NCI-H2227 (cell line): ENCODE measurements at regions not wholly inside any gene's neighbourhood (a gene's known extent, or its start where the extent isn't known, plus 50 kb on each side); places are given as distances from the start of the nearest gene placed in this dataset.
A peak's percentile ranks its signal among the peaks of the same experiment; 100 is the strongest.
"Not testable (repeated sequence)": the region's sequence is repeated elsewhere in the genome, so short reads cannot be mapped to it uniquely, and the experiment has no call there.

Source experiments
- DNase-seq: peaks from one replicate; lab custom pipeline; 2025; ENCODE audit not compliant: unreplicated experiment; lab: John Stamatoyannopoulos, UW

DNA sequence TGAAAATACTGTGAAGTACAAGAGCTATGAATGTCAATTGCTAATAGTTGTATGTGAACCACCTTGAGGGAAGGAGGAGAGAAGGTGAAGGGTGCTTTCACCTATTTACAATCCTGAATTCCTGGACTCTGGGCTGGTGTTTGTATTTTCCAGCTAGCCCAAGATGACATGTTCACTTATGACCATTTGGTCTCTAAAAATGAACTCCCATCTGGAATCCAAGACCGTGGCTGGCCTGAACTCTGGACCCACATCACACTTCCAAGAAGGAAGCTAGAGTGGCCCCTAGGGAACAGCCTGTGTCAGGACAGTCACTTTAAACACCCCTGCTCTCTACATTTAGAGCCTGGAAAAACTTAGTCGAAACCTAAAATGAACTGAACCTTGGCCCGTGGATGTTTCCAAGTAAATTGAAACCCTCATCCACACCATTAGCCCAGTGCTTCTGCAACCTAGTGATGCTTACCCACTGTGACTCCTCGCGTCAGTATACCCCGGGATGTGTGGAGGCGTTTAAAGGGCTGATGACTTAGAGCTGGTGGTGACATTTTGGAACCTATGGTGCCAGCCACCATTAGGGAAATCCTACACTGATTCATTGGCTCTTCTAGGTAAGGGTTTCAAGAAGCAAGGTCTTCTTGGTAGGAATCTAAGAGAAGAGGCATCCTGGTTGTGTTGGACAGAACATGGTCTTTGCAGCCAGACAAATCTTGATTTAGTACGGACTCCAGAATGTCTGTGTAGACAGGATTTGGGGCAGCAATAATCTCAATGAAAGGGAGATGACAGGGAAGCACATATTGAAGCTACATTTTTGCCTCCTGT is 171.5 kb upstream of the IRF2BP2 start:
- no peak for DNase-seq

DNA sequence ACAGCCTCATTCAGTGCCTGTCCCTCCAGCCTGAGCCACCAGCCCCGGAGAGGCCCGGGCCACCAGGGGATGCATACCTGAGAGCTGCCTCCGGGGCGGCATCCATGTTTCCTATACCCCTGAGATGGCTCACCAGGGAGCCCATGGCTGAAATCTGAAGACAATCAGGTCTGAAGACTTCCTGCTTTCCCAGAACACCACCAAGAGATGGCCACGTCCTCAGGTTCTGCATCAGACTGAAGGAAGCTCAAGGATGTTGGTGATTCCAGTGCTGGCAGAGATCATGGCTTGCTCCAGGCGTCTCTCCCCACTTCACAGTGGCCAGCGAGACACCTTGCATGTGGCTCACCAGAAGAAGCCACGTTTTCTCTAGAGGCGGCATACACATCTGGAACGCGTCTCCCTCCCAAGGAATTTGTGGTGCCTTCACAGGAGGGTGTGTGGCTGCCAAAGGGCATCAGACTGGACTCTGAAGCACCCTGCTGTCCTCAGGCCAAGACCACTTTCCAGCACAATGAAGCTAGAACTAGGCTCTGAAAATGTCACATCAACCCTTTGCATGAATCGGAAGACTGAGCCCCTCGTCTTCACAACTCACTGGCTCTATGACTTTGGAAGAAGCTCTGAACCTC is 170.7 kb upstream of the IRF2BP2 start:
- no peak for DNase-seq

DNA sequence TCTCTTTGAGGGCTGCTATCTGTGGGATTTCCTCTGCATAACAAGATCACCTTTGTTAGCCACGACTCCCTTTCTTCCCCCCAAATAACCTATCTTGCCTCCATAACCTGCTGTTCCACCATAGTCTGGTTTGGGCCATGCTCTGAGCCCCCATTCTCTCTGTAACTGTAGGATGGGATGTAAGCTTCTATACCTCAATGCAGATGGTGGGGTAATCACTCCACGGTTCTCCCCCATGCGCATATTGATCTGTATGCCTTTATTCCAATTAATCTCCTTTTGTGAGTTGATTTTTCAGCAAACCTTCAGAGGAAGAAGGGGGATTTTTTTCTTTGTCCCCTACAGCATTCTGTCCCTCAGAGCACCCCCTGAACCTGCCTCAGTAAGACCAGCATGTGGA is 170.1 kb upstream of the IRF2BP2 start:
- no peak for DNase-seq

DNA sequence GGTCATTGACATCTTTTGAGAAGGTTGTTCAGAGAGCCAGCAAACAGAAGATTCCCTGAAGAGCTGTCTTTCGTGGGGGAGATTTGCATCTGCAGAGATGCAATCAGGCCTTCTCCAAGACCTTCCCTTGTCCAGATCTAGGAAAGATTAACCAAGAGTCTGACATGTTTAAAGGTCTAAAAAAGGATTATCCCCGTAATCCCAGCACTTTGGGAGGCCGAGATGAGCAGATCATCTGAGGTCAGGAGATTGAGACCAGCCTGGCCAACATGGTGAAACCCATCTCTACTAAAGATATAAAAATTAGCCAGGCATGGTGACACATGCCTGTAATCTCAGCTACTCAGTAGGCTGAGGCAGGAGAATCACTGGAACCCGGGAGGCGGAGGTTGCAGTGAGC is 169.6 kb upstream of the IRF2BP2 start:
- DNase-seq, result not testable (repeated sequence)

DNA sequence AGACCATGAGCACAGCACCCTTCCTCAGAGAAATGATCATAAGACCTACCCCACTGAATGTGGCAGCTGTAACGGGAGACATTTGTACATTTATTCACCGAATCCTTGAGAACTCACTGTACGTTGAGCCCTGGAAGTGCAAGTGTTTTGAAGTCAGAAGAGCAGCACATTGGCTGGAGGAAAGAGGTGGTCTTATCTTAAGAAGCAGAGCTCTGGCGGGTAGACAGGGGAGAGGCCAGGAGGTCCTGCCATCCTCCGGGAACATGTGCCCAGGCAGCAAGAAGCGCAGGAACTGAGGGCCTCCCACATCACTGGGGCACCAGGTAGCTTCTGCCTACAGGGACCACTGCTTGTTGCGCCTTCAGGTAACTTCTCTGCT is 169.2 kb upstream of the IRF2BP2 start:
- peak; percentile 29 for DNase-seq

DNA sequence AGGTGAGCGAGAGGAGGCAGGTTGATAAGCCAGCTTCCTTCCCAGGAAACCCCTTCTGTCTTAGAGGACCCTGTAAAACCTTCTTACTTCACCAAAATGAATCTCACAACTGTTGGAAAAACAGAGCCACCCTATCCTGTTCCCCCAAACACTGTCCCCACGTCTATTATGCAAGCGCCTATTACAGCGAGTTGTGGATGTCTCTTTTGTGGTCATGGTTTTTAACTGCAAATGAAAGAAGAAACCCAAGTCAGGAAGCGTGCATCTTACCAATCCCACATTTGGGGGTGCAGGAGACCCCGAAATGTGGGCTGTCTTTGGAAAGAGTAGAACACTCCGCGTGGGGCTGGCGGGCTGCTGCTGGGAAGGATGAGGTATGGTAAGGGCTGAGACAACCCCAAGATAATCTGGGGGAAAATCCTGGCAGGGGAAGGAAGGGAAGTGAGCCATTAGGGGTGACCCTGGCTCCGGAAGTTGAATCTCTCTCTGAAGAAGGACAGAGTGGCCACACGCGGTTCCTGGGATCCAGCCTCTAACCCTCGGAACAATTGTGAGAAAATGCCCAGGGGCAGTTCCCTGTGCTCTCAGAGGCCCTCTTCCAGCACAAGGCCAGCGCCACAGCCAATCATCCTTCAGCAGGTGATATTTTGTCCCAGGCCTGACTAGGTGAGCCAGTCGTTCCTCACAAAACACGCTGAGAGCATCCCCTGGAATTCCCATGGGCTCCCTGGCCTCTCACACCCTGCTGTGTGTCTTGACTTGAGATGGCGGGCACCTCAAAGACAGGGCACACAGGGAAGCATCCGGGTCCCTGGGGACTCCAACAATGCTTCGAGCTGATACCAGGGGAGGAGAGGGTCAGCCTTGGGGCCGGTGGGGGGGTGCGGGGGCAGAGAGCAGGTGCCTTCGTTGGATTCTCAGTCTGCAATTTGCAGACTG is 168.5 kb upstream of the IRF2BP2 start:
- no peak for DNase-seq

DNA sequence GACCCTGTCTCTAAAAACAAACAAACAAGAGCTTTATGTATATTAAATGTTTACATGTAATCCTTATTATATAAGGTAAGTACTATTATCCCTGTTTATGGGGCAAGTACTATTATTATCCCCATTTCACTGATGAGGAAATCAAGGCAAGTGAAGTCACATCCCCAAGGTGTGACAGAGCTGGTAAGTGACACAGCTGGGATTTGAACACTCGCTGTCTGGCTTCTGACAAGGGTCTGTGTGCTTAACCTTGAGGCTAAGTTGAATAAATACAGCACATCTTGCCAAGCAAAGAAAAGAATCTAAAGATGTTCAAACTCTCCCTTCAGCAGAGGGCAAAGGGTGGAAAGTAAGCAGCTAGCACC is 167.9 kb upstream of the IRF2BP2 start:
- peak; percentile 42 for DNase-seq

DNA sequence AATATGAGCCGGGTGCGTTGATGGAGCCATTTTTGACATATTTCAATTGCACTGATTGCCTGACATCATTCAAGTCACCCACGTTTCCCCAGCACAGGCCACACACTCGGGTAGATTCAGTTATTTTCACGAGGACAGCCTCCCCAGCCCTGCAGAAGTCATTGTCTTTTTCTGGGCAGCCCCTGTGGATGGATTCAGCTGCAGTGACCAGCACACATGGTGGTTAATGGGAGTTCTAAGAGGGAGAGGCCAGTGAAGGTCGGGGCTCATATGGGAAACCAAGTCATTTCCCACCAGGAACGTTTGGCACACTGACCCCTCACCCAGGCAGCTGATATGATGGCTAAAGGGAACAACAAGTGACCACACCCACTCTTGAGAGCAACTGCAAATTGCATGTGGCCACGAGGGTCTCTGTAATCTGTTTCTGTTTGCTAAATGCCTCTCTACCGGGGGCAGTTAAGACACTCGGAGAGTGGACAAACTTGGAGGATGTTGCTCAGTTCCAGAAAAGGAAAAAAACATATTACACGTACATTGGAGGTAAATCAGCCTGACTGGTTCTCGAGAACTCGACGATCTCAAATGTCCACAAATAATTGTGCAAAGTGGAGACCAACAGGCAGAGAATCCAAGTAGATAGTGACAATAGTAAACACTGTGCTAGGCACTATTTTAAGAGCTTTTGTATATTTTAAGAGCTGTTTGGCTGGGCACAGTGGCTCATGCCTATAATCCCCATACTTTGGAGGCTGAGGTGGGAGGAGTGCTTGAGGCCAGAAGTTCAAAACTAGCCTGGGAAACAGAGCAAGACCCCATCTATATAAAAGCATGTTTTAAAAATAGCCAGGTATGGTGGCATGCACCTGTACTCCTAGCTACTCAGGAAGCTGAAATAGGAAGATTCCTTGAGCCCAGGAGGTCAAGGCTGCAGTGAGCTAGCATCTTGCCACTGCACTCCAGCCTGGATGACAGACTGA is 167.2 kb upstream of the IRF2BP2 start:
- peak; percentile 25 for DNase-seq

DNA sequence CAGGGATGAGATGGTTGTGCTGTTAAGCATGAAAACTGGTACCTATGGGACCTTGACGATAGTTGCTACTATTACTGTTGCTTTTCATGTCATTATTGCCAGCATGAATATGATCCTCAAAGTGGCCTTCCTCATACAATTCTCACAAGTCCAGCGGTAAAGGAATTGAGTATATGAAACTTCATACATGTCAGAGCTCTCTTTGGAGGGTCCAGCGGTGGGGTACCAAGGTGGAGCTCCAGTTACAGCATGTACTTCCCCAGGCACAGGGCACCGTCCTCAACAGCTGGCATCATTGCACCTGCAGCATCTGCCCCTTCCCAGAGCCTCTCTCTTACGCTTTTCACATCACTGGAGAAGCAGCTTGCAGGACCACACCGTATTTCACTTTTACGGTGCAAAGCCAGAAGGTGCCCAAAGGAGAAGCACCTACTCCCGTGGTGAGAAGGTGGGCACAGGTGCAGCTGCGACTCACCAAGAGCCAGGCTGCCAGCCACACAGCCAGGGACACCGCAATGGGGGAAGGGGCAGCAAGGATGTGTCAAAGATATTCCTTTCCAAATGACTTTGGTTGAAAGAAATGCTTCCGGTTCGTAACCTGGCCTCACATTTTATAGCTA is 166.4 kb upstream of the IRF2BP2 start:
- DNase-seq, result no peak

DNA sequence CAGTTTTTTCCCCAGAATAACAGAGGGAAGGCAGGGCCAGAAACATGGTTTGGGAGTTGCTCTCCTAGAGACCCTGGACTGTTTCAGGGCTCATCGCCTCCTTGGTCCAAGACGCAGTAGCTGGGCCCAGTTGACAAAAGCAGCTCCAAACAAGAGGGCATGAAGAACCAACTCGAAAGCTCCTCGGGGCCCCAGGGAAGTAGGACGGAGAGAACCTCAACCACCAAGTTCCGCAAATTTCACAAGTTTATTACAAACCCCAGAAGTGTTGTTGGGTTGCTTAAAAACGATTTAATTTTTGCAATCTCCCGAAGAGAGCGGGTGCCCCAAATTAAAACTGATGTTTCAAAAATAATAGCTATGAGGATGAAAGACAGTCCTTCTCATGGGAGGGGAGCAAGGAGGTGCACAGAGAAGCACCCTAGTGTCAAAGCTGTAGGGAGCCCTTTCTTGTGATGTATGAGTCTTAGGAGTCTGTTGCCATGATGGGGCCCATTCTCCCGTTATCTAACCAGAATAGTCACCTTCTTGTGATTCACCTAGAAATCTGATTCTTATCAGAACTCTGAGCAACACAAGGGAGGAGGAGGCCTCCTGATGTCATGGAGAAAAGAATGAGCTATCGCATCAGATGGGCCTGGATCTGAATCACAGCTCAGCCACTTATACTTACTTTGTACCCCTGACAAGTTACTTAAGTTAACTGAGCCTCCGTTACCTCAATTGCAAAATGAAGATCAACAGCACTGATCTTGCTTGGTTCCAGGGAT is 165.7 kb upstream of the IRF2BP2 start:
- no peak for DNase-seq

DNA sequence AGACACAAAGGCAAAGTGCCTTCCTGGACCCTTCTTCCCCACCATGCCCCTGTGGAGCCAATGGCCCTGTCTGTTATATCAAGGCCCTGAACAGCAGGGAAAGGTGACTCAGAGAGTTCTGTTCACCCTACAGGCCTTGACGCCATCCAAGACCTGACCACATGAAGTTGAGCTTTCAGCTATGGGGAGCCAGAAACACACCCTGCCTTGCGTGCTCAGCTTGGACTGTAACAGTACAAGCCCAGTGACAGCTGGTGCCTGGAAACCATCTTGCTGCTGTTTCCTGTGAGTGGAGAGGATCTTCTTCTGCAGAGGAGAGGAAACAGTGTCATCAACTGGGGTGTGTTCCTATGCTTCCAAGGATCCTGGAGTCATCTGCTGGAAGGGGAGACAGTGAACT is 165.0 kb upstream of the IRF2BP2 start:
- DNase-seq, result no peak

DNA sequence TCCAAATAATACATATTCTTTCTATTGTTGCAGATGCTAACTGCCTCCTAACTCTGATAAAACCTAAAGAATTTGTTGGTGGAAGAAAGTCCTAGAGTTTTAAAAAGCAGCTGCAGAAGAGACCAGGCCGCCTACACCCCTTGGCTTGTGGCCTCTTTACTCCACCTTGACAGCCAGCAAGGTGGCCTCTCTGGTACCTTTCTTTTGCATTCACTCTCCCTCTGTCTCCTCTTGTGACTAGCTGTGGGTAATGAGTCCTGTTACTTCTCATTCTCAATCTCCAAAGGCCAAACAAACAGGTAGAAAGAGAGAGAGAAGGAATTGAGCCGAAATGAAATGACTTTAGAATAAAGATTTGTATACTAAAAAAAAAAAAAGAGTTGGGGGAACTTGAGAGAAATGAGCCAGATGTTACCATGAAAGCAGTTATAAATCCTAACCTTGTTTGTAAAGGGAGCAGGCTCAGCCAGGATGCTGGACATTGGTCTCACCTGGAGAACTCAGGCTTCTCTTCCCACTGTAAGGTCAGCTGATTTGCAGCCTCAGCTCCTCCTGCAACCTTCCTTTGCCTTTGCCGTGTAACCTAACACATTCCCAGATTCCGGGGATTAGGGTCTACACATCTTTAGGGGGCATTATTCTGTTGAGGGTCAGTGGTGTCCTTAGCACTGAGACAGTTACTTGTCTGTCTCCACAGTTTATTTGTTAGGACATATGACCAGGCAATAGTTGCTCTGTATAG is 164.1 kb upstream of the IRF2BP2 start:
- no peak for DNase-seq

DNA sequence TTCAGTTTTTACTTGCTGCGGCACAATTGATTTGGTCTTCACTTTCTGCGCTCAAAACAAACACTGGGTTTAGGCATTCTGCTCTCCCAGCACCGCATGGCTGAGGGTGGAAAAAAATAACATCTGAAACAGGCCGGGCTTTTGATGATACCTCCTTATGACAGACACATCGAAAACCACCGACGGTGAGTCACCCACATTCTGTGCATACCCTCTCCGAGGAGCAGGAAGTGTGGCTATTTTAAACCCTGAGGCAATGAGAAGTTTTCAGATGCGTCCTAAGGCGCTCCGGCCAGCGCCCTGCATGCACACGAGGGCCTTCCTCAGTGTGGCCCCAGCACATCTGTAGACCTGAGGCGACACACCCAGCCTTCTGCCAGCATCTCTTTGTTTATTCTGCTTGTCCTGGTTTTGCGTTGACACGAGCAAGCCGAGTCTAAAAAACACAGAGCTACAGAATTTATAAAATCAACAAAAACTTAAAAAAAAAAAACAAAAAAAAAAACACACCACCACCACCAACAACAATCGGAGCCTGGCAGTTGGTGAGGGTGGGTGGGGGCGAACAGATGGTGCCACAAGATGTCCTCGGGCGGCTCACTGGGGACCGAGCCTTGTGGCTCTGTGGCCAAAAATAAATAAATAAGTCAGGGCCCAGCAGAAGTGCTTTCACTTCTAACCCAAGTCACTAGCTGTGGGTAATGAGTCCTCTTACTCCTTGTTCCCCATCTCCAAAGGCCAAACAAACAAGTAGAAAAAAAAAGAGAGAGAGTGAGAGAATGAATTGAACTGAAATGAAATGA is 162.6 kb upstream of the IRF2BP2 start:
- DNase-seq, result no peak

DNA sequence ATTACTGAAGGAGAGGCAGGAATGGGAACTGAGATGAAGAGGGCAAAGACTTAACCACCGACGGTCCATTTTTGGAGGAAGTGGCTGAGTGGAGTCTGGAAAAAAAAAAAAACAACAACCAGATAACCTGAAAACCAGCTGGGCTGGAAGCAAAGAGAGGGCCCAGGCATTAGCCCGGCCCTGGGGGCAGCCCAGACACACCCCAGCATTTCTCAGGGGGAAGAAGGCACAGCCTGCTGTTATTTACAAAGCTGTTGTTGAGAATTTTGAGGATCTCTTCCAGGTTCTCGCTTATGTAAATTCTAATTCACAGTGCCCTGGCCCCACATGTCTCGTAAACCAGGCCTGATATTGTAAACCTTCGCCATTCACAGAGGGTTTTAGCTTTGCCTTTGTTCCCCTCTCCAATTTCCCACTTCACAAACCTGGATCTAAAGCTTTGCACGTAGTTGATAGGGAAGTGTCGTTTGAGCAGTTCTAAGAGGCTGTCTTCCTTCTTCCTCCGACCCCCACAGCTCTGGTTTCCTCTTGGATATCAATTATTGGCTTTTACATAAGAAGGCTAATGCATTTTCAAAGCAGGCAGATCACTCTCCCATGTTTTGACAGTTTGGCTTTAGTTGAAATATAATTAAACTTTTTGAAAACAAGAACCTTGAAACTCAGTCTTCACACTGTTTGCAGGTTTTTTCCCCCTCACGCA is 161.8 kb upstream of the IRF2BP2 start:
- no peak for DNase-seq

DNA sequence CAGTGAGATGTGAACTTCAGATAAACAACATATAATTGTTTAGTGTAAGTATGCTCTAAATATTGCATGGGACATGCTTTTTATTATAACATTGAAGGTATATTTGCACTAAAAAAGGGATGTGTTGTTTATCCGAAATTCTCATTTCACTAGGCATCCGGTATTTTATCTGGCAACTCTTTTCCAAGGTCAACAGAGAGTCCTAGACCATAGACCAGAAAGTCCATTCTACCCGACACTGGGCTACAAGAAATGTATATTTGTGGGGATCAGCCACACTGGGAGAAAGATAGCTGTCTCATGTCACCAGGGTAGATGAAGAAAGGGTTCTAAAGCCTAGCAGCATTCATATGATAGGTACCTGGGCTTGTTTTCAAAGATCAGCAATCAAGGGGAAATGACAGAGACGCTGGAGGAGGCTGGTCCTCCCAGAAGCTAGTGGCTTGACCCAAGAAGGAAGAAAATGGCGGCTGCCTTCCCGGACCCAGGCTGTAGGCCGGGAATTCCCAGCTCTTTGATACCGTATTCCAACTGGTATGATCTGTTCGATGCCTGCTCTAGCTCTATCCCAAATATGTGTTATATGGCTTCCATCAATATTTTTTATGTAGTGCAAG is 161.1 kb upstream of the IRF2BP2 start:
- no peak for DNase-seq

DNA sequence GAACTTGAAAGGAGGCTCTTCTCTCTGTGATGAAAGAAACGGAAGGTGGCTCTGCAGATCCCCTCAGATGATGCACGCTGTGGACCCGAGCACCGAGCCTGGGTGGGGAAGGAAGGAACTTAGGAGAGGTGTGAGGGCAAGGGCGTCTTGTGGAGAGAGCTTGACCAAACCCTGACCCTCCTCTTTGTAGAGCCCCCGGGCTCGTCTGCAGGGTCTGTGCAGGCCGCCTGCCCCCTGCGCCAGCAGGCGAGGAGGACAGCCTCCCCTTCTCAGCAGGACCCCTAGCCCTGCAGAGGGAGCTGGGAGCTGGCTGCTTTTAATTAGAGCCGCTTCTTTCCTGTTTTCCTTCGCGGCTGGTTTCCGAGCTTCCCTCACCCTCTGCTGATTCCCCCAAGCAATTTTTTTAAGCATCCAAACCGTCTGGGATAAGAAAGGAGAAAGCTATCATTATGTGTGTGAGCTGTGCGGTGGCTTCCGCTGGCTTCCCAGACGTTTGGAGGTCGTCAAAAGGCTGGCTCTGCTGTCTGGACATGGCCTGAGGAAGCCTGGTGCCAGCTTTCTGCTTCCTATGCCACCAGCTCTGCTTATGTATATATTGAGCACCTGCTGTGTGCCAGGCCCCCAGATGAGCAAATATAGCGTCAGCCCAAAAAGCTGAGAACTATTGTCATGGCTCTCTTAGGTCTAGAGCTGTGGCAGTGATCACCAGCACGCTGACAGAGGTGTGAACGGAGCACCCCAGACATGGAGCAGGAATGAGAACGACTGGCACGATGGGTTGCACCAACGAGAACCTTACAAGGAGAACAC is 160.2 kb upstream of the IRF2BP2 start:
- DNase-seq, result peak; percentile 83
